Epithelial cell of proximal tubule (primary cell): ENCODE measurements at regions not wholly inside any gene's neighbourhood (a gene's known extent, or its start where the extent isn't known, plus 50 kb on each side); places are given as distances from the start of the nearest gene placed in this dataset.

Experiments
- DNase-seq: peaks from one replicate; pipeline ENCODE4 v3.0.0-alpha.2; 2011; ENCODE audit warnings: low read depth
- H3K4me3 ChIP-seq: 2 replicates; pipeline ENCODE4 v1.5.1; 2011; ENCODE audit warnings: low read depth, mild to moderate bottlenecking, low read length
- TF ChIP-seq, protein P1 (sequence below): conservative IDR thresholded peaks from 2 replicates; pipeline ENCODE4 v1.5.1; 2012; ENCODE audit warnings: low read depth, mild to moderate bottlenecking, low read length

DNA sequence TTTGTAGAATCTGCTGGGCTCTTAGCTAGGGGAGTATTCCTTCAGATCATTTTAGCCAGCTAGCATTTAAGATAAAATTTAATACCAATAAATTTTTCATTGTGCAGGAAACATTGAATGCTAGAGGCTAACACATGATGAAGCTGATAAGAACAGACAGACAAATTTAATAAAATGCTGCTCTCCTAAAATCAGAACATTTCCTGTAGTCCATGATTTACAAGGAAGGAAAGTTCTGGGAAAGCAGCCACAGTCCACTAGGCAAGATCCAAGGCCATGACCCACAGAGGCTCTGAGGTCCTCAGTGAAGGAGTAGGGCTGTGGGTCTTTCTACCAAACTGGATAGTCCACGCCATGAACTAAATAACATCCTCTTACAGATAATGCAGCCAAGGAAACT is 253.0 kb downstream of the ICE1 start:
- DNase-seq: no peak
- TF ChIP-seq, protein P1, sequence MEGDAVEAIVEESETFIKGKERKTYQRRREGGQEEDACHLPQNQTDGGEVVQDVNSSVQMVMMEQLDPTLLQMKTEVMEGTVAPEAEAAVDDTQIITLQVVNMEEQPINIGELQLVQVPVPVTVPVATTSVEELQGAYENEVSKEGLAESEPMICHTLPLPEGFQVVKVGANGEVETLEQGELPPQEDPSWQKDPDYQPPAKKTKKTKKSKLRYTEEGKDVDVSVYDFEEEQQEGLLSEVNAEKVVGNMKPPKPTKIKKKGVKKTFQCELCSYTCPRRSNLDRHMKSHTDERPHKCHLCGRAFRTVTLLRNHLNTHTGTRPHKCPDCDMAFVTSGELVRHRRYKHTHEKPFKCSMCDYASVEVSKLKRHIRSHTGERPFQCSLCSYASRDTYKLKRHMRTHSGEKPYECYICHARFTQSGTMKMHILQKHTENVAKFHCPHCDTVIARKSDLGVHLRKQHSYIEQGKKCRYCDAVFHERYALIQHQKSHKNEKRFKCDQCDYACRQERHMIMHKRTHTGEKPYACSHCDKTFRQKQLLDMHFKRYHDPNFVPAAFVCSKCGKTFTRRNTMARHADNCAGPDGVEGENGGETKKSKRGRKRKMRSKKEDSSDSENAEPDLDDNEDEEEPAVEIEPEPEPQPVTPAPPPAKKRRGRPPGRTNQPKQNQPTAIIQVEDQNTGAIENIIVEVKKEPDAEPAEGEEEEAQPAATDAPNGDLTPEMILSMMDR: no peak
- H3K4me3 ChIP-seq: no peak overlapping the region

DNA sequence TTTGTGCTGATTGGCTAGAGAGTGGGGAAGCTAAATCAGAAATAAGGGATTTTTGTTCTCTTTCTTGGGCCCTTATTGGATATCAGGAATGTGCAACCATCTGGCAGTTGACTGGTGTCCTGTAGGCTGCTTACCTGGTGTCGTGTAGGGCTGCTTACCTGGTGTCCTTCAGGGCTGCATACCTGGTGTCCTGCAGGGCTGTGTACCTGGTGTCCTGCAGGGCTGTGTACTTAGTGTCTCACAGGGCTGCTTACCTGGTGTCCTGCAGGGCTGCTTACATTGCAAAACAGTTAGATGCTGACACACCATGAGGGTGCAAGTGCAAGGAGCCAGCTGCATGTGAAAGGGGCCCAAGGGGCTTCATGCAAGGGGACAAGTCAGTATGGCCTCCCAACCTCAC is 249.3 kb downstream of the ICE1 start:
- no peak overlapping the region for H3K4me3 ChIP-seq
- TF ChIP-seq, protein P1: no peak
- no peak for DNase-seq

DNA sequence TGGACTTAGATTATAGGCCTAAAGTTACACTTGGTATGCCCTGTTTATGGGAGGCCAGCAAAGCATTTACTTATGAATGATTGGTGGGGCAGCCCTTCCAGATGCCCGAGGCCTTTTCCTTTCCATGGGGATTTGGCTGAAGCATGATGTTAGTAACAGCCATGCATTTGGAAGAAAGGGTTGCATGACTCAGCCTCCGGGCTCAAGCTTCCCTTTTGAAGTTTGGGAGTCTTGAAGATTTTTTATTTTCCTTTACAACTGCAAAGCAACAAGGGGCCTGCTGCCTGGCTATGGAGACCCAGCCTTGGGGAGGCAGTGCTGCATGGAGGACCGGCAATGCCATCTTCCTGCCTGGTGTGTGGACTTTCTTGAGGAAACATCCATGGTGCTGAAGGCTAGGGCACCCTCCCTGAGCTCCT is 244.7 kb downstream of the ICE1 start:
- DNase-seq: no peak
- TF ChIP-seq, protein P1: no peak
- H3K4me3 ChIP-seq: no peak overlapping the region

DNA sequence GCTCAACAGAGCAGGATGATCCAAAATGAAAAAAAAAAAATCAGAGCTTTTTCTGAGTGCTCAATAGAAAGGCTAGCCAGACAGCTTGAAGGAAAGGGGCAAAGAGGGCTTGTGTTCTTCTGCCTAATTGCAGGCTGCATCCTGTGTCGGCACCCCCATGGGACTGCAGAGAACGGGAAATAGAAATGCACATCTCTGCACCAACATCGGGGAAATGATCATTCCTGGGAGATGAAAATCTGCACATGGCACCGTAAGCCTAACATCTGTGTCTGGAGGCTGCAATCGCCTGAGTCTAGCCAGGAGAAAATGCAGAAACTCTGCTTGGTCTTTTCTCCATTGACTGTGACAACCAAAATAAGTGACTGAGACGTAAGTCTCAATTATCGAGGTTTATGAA is 243.9 kb downstream of the ICE1 start:
- TF ChIP-seq, protein P1: no peak
- no peak overlapping the region for H3K4me3 ChIP-seq

DNA sequence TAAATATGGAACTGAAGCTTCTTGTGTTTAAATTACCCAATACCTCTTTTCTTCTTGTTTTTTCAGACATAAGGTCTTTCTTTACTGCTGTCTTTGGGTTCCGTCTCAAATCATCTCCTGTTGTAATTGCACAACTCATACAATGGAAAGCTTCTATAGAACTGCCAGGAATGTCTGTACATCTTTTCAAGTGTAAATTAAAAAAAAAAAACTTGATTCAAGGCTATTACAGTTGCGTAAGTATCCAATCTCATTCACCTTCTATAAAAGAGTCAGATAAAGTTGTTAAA is 243.5 kb downstream of the ICE1 start:
- H3K4me3 ChIP-seq: no peak overlapping the region
- DNase-seq: no peak
- TF ChIP-seq, protein P1: no peak

More for the DNA sequence above, 243.9 kb downstream of the ICE1 start:
- DNase-seq: no peak

DNA sequence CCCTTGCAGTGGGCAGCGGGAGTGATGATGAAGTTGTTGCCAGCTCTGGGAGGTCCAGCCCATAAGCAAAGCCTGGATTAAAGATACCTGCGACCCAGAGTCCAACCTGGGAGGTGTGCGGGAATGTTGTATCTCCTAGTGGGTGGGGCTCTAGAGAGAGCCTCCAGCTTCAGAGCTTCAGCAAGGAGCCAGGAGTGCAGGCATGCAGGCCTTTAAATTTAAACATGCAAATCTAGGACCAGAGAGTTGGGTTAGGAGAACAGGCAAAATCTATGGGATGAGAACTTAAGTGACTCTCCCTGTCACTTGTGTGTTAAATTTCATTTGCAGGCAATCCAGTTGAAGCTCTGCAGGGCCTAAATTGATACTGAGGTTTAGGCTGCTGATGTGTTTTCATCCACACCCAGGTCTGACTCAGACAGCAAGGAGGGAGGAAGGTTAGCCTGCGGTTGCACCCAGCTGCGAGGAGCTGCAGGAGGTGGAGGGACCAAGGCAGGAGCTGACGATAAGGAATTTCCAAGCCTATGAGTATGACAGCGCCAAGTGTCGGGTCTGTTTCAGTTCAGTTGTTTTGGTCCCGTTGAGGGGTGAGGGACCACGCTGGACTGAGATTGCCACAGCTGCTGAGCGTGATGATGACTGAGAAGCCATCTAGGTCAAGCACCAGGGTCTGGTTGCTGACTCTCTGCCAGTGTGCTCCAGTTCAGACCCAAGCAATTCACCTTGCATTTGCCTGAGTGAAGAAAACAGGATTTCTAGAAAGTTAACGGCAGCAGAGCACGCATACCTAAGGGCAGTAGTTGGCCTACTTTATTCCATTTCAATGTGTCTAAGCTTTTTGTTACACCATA is 243.0 kb downstream of the ICE1 start:
- DNase-seq: no peak
- TF ChIP-seq, protein P1: no peak
- H3K4me3 ChIP-seq: no peak overlapping the region

DNA sequence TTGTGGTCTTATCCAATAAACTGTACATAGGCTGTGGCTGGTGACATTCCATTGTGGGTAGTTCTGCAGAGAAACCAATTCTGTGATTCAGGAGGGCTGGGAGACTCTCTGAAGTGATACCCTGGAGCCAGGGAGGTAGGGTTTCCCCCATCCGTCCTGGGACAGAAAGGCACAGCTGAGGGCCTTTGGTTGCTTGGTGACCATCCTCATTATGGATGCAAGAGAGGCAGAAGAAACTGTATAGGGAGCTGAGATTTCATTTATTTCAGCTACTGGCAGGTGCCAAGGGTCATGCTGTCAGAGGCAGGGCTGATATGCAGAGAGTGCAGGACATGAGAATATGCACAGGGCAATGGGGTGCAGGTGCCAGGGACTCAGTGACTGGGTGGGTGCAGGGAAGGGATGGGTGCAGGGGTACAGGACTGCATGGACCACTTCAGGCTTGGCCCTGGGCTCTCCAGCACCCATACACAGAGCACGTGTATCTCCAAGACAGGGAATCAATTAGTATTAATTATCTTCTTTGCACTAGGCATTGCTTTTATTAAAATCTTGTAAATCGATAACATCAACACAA is 236.5 kb downstream of the ICE1 start:
- TF ChIP-seq, protein P1: no peak
- H3K4me3 ChIP-seq: no peak overlapping the region
- DNase-seq: no peak
